HCT116 (cell line): ENCODE measurements at regions not wholly inside any gene's neighbourhood (a gene's known extent, or its start where the extent isn't known, plus 50 kb on each side); places are given as distances from the start of the nearest gene placed in this dataset.

Experiments
- ATAC-seq: fragments of 200-7000 bp; cut with Tn5 transposase; 2 replicates; pipeline ENCODE4 v1.9.1; 2020; ENCODE audit warnings: mild to moderate bottlenecking, moderate library complexity
- BruUV-seq: library from RNA; stranded (reverse); fragments of 400-500 nt; replicated peaks from 2 replicates; lab custom pipeline; 2021; lab: Mats Ljungman, UMichigan
- CTCF ChIA-PET: fragments of 300-600 bp; sonication (Branson Sonifier 250); formaldehyde crosslinking; loops from one replicate; lab custom pipeline; 2021; ENCODE audit warnings: antibody characterized with exemption; lab: Charles Lee
- POLR2A ChIA-PET: fragments of 300-600, 350-600 bp; sonication (Branson Sonifier 250); formaldehyde crosslinking; loops from one replicate; lab custom pipeline; 2021; ENCODE audit warnings: antibody characterized with exemption; lab: Charles Lee
- RAD21 ChIA-PET, 2 experiments: fragments of 300-600 bp; sonication (Branson Sonifier 250); formaldehyde crosslinking; loops; one replicate each; lab custom pipeline; 2023; ENCODE audit warnings: low total read pairs in 2 of 2; ENCODE audit not compliant: uncharacterized antibody in 2 of 2, unreplicated experiment in 2 of 2, low non-redundant PET in 1 of 2; lab: Charles Lee
- DNase-seq: peaks from one replicate; pipeline ENCODE4 v3.0.0-alpha.2; 2010; ENCODE audit warnings: low read depth, low spot score
- H2AFZ ChIP-seq: fragments of 200-600 bp; shearing (Covaris generic), sonication (generic); 2 replicates; pipeline ENCODE4 v1.6.1; 2017; ENCODE audit warnings: low read depth, mixed run types, mixed read lengths, antibody characterized with exemption, low read length; ENCODE audit not compliant: poor library complexity, severe bottlenecking
- H3K27ac ChIP-seq: 2 replicates; pipeline ENCODE4 v1.5.1; 2012; ENCODE audit warnings: low read depth, low read length
- H3K27me3 ChIP-seq: fragments of 200-600 bp; sonication (generic); 2 replicates; pipeline ENCODE4 v1.6.1; 2016; ENCODE audit warnings: mixed run types, low read length, mixed read lengths; ENCODE audit not compliant: insufficient read depth
- H3K36me3 ChIP-seq, 2 experiments: fragments of 200-500 bp in 1 of 2; fragments of 200-600 bp in 1 of 2; sonication (Bioruptor generic) in 1 of 2; sonication (generic) in 1 of 2; 2 replicates each; pipeline versions ENCODE4 v1.5.1 to v1.6.1; 2014 to 2016; ENCODE audit warnings: low read length in 2 of 2, inconsistent platforms in 1 of 2, mixed read lengths in 1 of 2, mixed run types in 1 of 2; ENCODE audit not compliant: insufficient read depth in 2 of 2, control insufficient read depth in 1 of 2
- H3K4me1 ChIP-seq, 2 experiments: fragments of 200-600 bp in 1 of 2; sonication (generic) in 1 of 2; 2 replicates each; pipeline versions ENCODE4 v1.5.1 to v1.6.1; 2012 to 2017; ENCODE audit warnings: low read length in 2 of 2, inconsistent platforms in 1 of 2, mild to moderate bottlenecking in 1 of 2, mixed read lengths in 1 of 2, mixed run types in 1 of 2, moderate library complexity in 1 of 2; ENCODE audit not compliant: insufficient read depth in 2 of 2, control insufficient read depth in 1 of 2
- H3K4me2 ChIP-seq: fragments of 200-600 bp; sonication (generic); 2 replicates; pipeline ENCODE4 v1.6.1; 2017; ENCODE audit warnings: mixed run types, low read length, mixed read lengths
- H3K4me3 ChIP-seq, 2 experiments: fragments of 200-600 bp in 1 of 2; sonication (generic) in 1 of 2; replicated peaks in 1 of 2; 2 replicates each; pipeline ENCODE4 v1.5.1; 2011 to 2016; ENCODE audit warnings: low read length in 2 of 2, control low read depth in 1 of 2, low read depth in 1 of 2, mild to moderate bottlenecking in 1 of 2, mixed read lengths in 1 of 2, mixed run types in 1 of 2
- H3K79me2 ChIP-seq: fragments of 200-600 bp; sonication (generic); 2 replicates; pipeline ENCODE4 v1.6.1; 2017; ENCODE audit warnings: mild to moderate bottlenecking, mixed run types, low read length, moderate library complexity, mixed read lengths; ENCODE audit not compliant: insufficient read depth
- H3K9ac ChIP-seq: fragments of 200-600 bp; sonication (generic); 2 replicates; pipeline ENCODE4 v1.6.1; 2016; ENCODE audit warnings: low read length, mixed read lengths
- H3K9me2 ChIP-seq: fragments of 200-600 bp; sonication (generic), shearing (Covaris generic); 2 replicates; pipeline ENCODE4 v1.6.1; 2017; ENCODE audit warnings: mixed run types, mild to moderate bottlenecking, moderate library complexity; ENCODE audit not compliant: insufficient read depth
- H3K9me3 ChIP-seq, 2 experiments: fragments of 200-500 bp in 1 of 2; fragments of 200-600 bp in 1 of 2; sonication (Bioruptor generic) in 1 of 2; sonication (generic) in 1 of 2; 2 replicates each; pipeline ENCODE4 v1.6.1; 2014 to 2017; ENCODE audit warnings: low read length in 2 of 2, mixed read lengths in 2 of 2, inconsistent platforms in 1 of 2, low read depth in 1 of 2, mild to moderate bottlenecking in 1 of 2, mixed run types in 1 of 2, moderate library complexity in 1 of 2; ENCODE audit not compliant: control insufficient read depth in 1 of 2, insufficient read depth in 1 of 2
- H4K20me1 ChIP-seq: fragments of 200-600 bp; sonication (generic), shearing (Covaris generic); 2 replicates; pipeline ENCODE4 v1.6.1; 2017; ENCODE audit warnings: mixed run types, mild to moderate bottlenecking, moderate library complexity; ENCODE audit not compliant: insufficient read depth
- CBX3 ChIP-seq: IDR thresholded peaks from 2 replicates; pipeline ENCODE4 v1.6.1; 2012; ENCODE audit warnings: low read depth
- CEBPB ChIP-seq: IDR thresholded peaks from 2 replicates; pipeline ENCODE4 v1.6.1; 2012; ENCODE audit warnings: low read depth
- EZH2phosphoT487 ChIP-seq: fragments of 200-600 bp; IDR thresholded peaks from 2 replicates; pipeline ENCODE4 v1.6.1; 2018; ENCODE audit warnings: antibody characterized with exemption, borderline replicate concordance
- FOSL1 ChIP-seq: IDR thresholded peaks from 2 replicates; pipeline ENCODE4 v1.6.1; 2012; ENCODE audit warnings: low read depth
- JUND ChIP-seq: IDR thresholded peaks from 2 replicates; pipeline ENCODE4 v1.6.1; 2012
- POLR2A ChIP-seq: IDR thresholded peaks from 2 replicates; pipeline ENCODE4 v1.7.0; 2011; ENCODE audit warnings: borderline replicate concordance; ENCODE audit not compliant: insufficient read depth, insufficient read length; ENCODE audit errors: extremely low read depth
- SIN3A ChIP-seq: IDR thresholded peaks from 2 replicates; pipeline ENCODE4 v1.6.1; 2012; ENCODE audit warnings: low read depth
- SRF ChIP-seq: IDR thresholded peaks from 2 replicates; pipeline ENCODE4 v1.6.1; 2012; ENCODE audit warnings: low read depth
- YY1 ChIP-seq: IDR thresholded peaks from 2 replicates; pipeline ENCODE4 v1.6.1; 2011; ENCODE audit warnings: low read length, low read depth, moderate library complexity, mild to moderate bottlenecking; ENCODE audit not compliant: insufficient replicate concordance; ENCODE audit errors: extremely low read depth
- ZFX ChIP-seq: fragments of 450-650 bp; IDR thresholded peaks from 2 replicates; pipeline ENCODE4 v1.6.1; 2017
- ZNF274 ChIP-seq: fragments of 200-500 bp; sonication (Bioruptor generic); IDR thresholded peaks from 2 replicates; pipeline ENCODE4 v1.6.1; 2014; ENCODE audit warnings: mild to moderate bottlenecking, low read depth, low read length, inconsistent platforms
- intact Hi-C: fragments of 100-400 bp; cut with micrococcal nuclease; formaldehyde crosslinking; loops from 2 replicates; pipeline ENCODE4 v1.10.0; 2022
- TF ChIP-seq, protein P1 (sequence below): IDR thresholded peaks from 2 replicates; pipeline ENCODE4 v1.6.1; 2012; ENCODE audit warnings: low read depth

DNA sequence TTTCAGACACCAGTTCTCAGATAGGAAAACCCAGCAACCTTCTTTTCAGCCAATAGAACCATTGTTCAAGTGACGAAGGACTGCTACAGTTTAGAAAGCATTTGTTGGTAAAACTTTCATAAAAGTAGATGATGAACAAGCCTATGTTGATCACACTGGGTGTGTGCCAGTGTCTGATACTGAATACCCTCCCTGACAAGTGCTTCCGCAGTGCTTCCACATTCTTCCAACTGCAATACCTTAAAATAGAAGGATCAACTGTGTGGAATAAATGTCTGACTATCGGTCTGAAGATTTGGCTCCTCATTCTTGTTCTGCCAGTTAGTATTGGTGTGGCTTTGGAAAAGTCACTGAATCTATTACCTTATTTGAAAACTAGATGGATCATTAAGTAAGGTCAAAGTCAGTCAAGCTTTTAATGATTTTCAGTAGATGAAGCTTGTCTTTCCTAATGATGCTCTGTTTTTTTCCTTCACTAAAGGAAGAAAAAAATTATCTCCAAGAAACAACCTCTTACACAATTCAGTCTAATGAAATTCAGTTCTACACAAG is 479.4 kb upstream of the CBLB start:
- Histone ChIP-seq H3K27ac (no peak overlapping the region), H3K79me2 (no peaks in the 10 kb centered on the region), H3K9me2 (no peaks in the 10 kb centered on the region), H3K4me1 (peaks cover 0 to 4% of the 10 kb centered on the region in 2 experiments; a peak in 1 of 4 replicates), H2AFZ (no peak overlapping the region), H3K9me3 (no peaks in the 10 kb centered on the region), H3K27me3 (no peaks in the 10 kb centered on the region), H4K20me1 (no peaks in the 10 kb centered on the region), H3K9ac (no peak overlapping the region), H3K4me2 (no peak overlapping the region), H3K36me3 (no peaks in the 10 kb centered on the region), H3K4me3 (no peak overlapping the region)
- intact Hi-C loops, result no loop called here
- ChIA-PET CTCF (no interaction called here), RAD21 (no interaction called here), POLR2A (no interaction called here)
- no peak for DNase-seq
- TF ChIP-seq FOSL1, result no peak
- no peak for TF ChIP-seq ZFX
- TF ChIP-seq ZNF274, result no peak
- TF ChIP-seq, protein P1, sequence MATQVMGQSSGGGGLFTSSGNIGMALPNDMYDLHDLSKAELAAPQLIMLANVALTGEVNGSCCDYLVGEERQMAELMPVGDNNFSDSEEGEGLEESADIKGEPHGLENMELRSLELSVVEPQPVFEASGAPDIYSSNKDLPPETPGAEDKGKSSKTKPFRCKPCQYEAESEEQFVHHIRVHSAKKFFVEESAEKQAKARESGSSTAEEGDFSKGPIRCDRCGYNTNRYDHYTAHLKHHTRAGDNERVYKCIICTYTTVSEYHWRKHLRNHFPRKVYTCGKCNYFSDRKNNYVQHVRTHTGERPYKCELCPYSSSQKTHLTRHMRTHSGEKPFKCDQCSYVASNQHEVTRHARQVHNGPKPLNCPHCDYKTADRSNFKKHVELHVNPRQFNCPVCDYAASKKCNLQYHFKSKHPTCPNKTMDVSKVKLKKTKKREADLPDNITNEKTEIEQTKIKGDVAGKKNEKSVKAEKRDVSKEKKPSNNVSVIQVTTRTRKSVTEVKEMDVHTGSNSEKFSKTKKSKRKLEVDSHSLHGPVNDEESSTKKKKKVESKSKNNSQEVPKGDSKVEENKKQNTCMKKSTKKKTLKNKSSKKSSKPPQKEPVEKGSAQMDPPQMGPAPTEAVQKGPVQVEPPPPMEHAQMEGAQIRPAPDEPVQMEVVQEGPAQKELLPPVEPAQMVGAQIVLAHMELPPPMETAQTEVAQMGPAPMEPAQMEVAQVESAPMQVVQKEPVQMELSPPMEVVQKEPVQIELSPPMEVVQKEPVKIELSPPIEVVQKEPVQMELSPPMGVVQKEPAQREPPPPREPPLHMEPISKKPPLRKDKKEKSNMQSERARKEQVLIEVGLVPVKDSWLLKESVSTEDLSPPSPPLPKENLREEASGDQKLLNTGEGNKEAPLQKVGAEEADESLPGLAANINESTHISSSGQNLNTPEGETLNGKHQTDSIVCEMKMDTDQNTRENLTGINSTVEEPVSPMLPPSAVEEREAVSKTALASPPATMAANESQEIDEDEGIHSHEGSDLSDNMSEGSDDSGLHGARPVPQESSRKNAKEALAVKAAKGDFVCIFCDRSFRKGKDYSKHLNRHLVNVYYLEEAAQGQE, result no peak
- no peak for TF ChIP-seq YY1
- TF ChIP-seq CBX3, result no peak
- TF ChIP-seq EZH2phosphoT487, result no peak
- TF ChIP-seq SRF, result no peak
- TF ChIP-seq SIN3A, result no peak
- TF ChIP-seq POLR2A, result no peak
- no peak for TF ChIP-seq JUND
- no peak for TF ChIP-seq CEBPB
- BruUV-seq, result no TSS peak
- ATAC-seq, result no peak
